ENCODE measurements at regions not wholly inside any gene's neighbourhood (a gene's known extent, or its start where the extent isn't known, plus 50 kb on each side); places are given as distances from the start of the nearest gene placed in this dataset.

DNA sequence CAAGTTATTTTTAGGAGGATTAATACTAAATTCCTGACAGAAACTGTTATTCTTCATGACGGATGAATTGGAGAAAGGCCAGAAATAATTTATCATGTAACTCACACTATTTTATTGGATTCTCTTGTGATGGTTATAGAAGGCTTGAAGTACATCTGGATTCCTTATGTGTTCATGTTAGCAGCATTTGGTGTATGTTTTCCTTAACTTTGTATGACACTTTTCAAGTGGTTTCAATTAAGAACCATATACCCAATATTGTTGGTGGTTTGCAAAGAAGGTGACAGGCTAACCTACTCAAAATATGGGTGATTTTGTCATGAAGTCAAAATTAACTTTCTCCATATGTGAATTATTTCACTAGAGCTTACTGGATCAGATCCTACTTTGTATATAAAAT is 532.2 kb upstream of the CNTNAP2 start:
- no peaks in the 10 kb centered on the region for H3K27me3 ChIP-seq

GRCh38 chr7:145582742-145583303 is 533.8 kb upstream of the CNTNAP2 start:
- no peaks in the 10 kb centered on the region for H3K27me3 ChIP-seq
- TF ChIP-seq, protein P1, sequence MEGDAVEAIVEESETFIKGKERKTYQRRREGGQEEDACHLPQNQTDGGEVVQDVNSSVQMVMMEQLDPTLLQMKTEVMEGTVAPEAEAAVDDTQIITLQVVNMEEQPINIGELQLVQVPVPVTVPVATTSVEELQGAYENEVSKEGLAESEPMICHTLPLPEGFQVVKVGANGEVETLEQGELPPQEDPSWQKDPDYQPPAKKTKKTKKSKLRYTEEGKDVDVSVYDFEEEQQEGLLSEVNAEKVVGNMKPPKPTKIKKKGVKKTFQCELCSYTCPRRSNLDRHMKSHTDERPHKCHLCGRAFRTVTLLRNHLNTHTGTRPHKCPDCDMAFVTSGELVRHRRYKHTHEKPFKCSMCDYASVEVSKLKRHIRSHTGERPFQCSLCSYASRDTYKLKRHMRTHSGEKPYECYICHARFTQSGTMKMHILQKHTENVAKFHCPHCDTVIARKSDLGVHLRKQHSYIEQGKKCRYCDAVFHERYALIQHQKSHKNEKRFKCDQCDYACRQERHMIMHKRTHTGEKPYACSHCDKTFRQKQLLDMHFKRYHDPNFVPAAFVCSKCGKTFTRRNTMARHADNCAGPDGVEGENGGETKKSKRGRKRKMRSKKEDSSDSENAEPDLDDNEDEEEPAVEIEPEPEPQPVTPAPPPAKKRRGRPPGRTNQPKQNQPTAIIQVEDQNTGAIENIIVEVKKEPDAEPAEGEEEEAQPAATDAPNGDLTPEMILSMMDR (IDR thresholded peaks at IDR 0.05), result no peak
- TF ChIP-seq POLR2A (IDR thresholded peaks at IDR 0.05), result no peak
- 82 to 87% (median 84%) methylated on average over 17 of the region's 17 CpGs for WGBS, 4 donors
- no peaks in the 10 kb centered on the region for H3K4me1 ChIP-seq (replicated peaks in 1 of 2)
- intact Hi-C loops (cut with DNase I), result no loop called here
- no peak for DNase-seq
- H3K4me3 ChIP-seq, result no peak overlapping the region
- H3K27ac ChIP-seq, result no peak overlapping the region
- H3K9me3 ChIP-seq (replicated peaks in 1 of 3), result no peaks in the 10 kb centered on the region
- H3K36me3 ChIP-seq (replicated peaks in 1 of 2), result no peaks in the 10 kb centered on the region

More for the DNA sequence above, 532.2 kb upstream of the CNTNAP2 start:
- Histone ChIP-seq H3K27ac (no peak overlapping the region), H3K9me3 (replicated peaks in 1 of 3) (no peaks in the 10 kb centered on the region), H3K4me3 (no peak overlapping the region), H3K4me1 (replicated peaks in 1 of 2) (no peaks in the 10 kb centered on the region), H3K36me3 (replicated peaks in 1 of 2) (no peaks in the 10 kb centered on the region)
- DNase-seq, result no peak
- TF ChIP-seq, protein P1 (IDR thresholded peaks at IDR 0.05), result no peak
- TF ChIP-seq POLR2A (IDR thresholded peaks at IDR 0.05), result no peak
- WGBS, 4 donors, result 55 to 66% (median 58%) methylated on average over 1 of the region's 1 CpG
- intact Hi-C loops (cut with DNase I), result no loop called here

DNA sequence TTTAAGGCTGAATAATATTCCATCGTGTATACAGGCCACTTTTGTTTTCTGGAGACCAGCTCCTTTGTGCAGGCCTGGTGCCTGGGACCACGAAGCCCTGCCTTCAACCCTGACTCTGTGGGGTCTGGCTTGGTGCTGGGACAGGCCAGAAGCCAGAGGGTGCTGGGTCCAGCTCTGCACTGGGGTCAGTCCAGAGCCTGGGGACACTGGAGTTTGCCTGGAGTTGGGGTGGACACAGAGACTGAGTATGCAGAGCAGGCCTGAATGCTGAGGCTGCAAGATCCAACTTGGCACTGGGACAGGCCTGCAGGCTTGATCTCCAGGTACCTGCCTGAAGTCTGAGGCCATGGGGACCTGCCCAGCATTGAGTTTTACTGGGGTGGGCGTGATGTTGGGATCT is 558.8 kb upstream of the CNTNAP2 start:
- Histone ChIP-seq H3K4me3 (no peak overlapping the region), H3K36me3 (replicated peaks in 1 of 2) (no peaks in the 10 kb centered on the region), H3K4me1 (replicated peaks in 1 of 2) (no peaks in the 10 kb centered on the region), H3K9me3 (replicated peaks in 1 of 3) (no peaks in the 10 kb centered on the region), H3K27ac (no peak overlapping the region), H3K27me3 (no peaks in the 10 kb centered on the region)
- no peak for TF ChIP-seq POLR2A (IDR thresholded peaks at IDR 0.05)
- TF ChIP-seq, protein P1 (IDR thresholded peaks at IDR 0.05), result no peak
- WGBS, 4 donors, result 58 to 69% (median 64%) methylated on average over 3 of the region's 3 CpGs
- no peak for DNase-seq
- intact Hi-C loops (cut with DNase I), result no loop called here

- Histone ChIP-seq H3K27me3 (no peaks in the 10 kb centered on the region), H3K27ac (no peak overlapping the region), H3K4me1 (replicated peaks in 1 of 2) (no peaks in the 10 kb centered on the region), H3K9me3 (replicated peaks in 1 of 3) (no peaks in the 10 kb centered on the region), H3K4me3 (no peak overlapping the region), H3K36me3 (replicated peaks in 1 of 2) (no peaks in the 10 kb centered on the region)
- 28 to 39% (median 33%) methylated on average over 2 of the region's 2 CpGs for WGBS, 4 donors
- intact Hi-C loops (cut with DNase I), result no loop called here
- no peak for DNase-seq
- TF ChIP-seq, protein P1 (IDR thresholded peaks at IDR 0.05), result no peak
Observed at GRCh38 chr7:145543242-145543641, 573.4 kb upstream of the CNTNAP2 start.
